Umbilical cord (tissue), 1 donor: ENCODE measurements at regions not wholly inside any gene's neighbourhood (a gene's known extent, or its start where the extent isn't known, plus 50 kb on each side); places are given as distances from the start of the nearest gene placed in this dataset.
A peak's percentile ranks its signal among the peaks of the same experiment; 100 is the strongest.

ENCODE experiments used
- DNase-seq: peaks from one replicate; pipeline ENCODE4 v3.0.0-alpha.2; 2015; ENCODE audit warnings: low spot score

GRCh38 chr2:126793885-126794613 lies 104.6 kb upstream of the TEX51 start:
- DNase-seq, result no peak

GRCh38 chr2:126795656-126796055 lies 103.0 kb upstream of the TEX51 start:
- DNase-seq, result no peak

GRCh38 chr2:126796931-126797621 lies 101.6 kb upstream of the TEX51 start:
- DNase-seq, result no peak

GRCh38 chr2:126797622-126798275 lies 100.9 kb upstream of the TEX51 start:
- DNase-seq, result no peak

- DNase-seq, result no peak
Observed at GRCh38 chr2:126798276-126799140, 100.2 kb upstream of the TEX51 start.

- peak; percentile 13 for DNase-seq
Observed at GRCh38 chr2:126799301-126799700, 99.4 kb upstream of the TEX51 start.

- no peak for DNase-seq
Observed at GRCh38 chr2:126801473-126801872, 97.2 kb upstream of the TEX51 start.

GRCh38 chr2:126802316-126802715 lies 96.4 kb upstream of the TEX51 start:
- no peak for DNase-seq

GRCh38 chr2:126802774-126803433 lies 95.8 kb upstream of the TEX51 start:
- DNase-seq, result peak; percentile 12

GRCh38 chr2:126803434-126803775 lies 95.3 kb upstream of the TEX51 start:
- DNase-seq, result no peak

- DNase-seq, result no peak
Observed at GRCh38 chr2:126804347-126804746, 94.3 kb upstream of the TEX51 start.

- DNase-seq, result no peak
Observed at GRCh38 chr2:126808929-126809328, 89.8 kb upstream of the TEX51 start.

GRCh38 chr2:126809340-126809739 lies 89.3 kb upstream of the TEX51 start:
- DNase-seq, result no peak

- no peak for DNase-seq
Observed at GRCh38 chr2:126810001-126810400, 88.7 kb upstream of the TEX51 start.

GRCh38 chr2:126811101-126811500 lies 87.6 kb upstream of the TEX51 start:
- no peak for DNase-seq

- DNase-seq, result no peak
Observed at GRCh38 chr2:126817172-126817571, 81.5 kb upstream of the TEX51 start.

GRCh38 chr2:126822115-126822514 lies 76.6 kb upstream of the TEX51 start:
- no peak for DNase-seq

GRCh38 chr2:126822921-126823320 lies 75.8 kb upstream of the TEX51 start:
- no peak for DNase-seq

- DNase-seq, result no peak
Observed at GRCh38 chr2:126823951-126824350, 74.7 kb upstream of the TEX51 start.

- no peak for DNase-seq
Observed at GRCh38 chr2:126824663-126825062, 74.0 kb upstream of the TEX51 start.

- DNase-seq, result no peak
Observed at GRCh38 chr2:126825316-126825715, 73.4 kb upstream of the TEX51 start.
